HG03558 (cell line): ENCODE measurements at regions not wholly inside any gene's neighbourhood (a gene's known extent, or its start where the extent isn't known, plus 50 kb on each side); places are given as distances from the start of the nearest gene placed in this dataset.

ENCODE experiments used
- ATAC-seq: cut with Tn5 transposase; IDR thresholded peaks from one replicate; pipeline ENCODE4 v1.9.1; 2021; ENCODE audit warnings: moderate number of reproducible peaks; ENCODE audit not compliant: unreplicated experiment; ENCODE audit errors: extremely low read depth

GRCh38 chr4:187602339-187603092 is 393.1 kb upstream of the ZFP42 start:
- ATAC-seq = no peak

- ATAC-seq = no peak
Observed at GRCh38 chr4:187603093-187604025, 392.2 kb upstream of the ZFP42 start.

- no peak for ATAC-seq
Observed at GRCh38 chr4:187604984-187605383, 390.6 kb upstream of the ZFP42 start.

- no peak for ATAC-seq
Observed at GRCh38 chr4:187606581-187606980, 389.0 kb upstream of the ZFP42 start.

GRCh38 chr4:187608001-187608421 is 387.6 kb upstream of the ZFP42 start:
- no peak for ATAC-seq

GRCh38 chr4:187612301-187612700 is 383.3 kb upstream of the ZFP42 start:
- ATAC-seq = no peak

- no peak for ATAC-seq
Observed at GRCh38 chr4:187613089-187613839, 382.3 kb upstream of the ZFP42 start.

GRCh38 chr4:187615972-187616371 is 379.6 kb upstream of the ZFP42 start:
- no peak for ATAC-seq

GRCh38 chr4:187617113-187617512 is 378.5 kb upstream of the ZFP42 start:
- no peak for ATAC-seq

GRCh38 chr4:187618701-187619281 is 376.8 kb upstream of the ZFP42 start:
- no peak for ATAC-seq

GRCh38 chr4:187619319-187619718 is 376.3 kb upstream of the ZFP42 start:
- ATAC-seq = no peak

GRCh38 chr4:187632260-187632995 is 363.1 kb upstream of the ZFP42 start:
- ATAC-seq = no peak

- no peak for ATAC-seq
Observed at GRCh38 chr4:187633245-187633644, 362.3 kb upstream of the ZFP42 start.

- no peak for ATAC-seq
Observed at GRCh38 chr4:187656959-187657358, 338.6 kb upstream of the ZFP42 start.

GRCh38 chr4:187663076-187663475 is 332.5 kb upstream of the ZFP42 start:
- no peak for ATAC-seq

GRCh38 chr4:187664011-187664410 is 331.6 kb upstream of the ZFP42 start:
- no peak for ATAC-seq

GRCh38 chr4:187665086-187665485 is 330.5 kb upstream of the ZFP42 start:
- ATAC-seq = no peak

GRCh38 chr4:187666034-187666433 is 329.5 kb upstream of the ZFP42 start:
- no peak for ATAC-seq

GRCh38 chr4:187666697-187667494 is 328.7 kb upstream of the ZFP42 start:
- ATAC-seq = no peak
